HuH-7.5 (cell line): ENCODE measurements at regions not wholly inside any gene's neighbourhood (a gene's known extent, or its start where the extent isn't known, plus 50 kb on each side); places are given as distances from the start of the nearest gene placed in this dataset.
"Not testable (repeated sequence)": the region's sequence is repeated elsewhere in the genome, so short reads cannot be mapped to it uniquely, and the experiment has no call there.

ENCODE experiments used
- DNase-seq: peaks from one replicate; pipeline ENCODE4 v3.0.0; 2011; ENCODE audit warnings: low spot score

GRCh38 chr6:97347111-97347510 lies 64.1 kb upstream of the MMS22L start:
- DNase-seq, result no peak

DNA sequence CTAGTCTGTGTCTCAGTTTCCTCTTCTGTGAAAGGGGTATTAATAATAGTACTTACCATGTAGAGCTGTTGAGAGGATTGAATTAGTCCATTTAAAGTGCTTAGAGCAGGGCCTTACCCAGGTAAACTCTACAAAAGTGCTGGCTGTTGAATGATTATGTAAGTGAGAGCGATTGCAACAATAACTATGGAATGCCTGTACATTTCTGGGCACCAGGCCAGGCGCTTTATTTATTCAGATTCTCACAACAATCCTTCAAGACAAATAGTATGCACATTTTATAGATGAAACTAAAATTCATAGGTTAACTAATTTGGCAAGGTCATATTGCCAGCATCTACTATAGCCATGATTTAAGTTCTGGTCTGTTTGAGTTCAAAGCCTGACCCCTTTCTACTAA lies 78.3 kb upstream of the MMS22L start:
- no peak for DNase-seq

DNA sequence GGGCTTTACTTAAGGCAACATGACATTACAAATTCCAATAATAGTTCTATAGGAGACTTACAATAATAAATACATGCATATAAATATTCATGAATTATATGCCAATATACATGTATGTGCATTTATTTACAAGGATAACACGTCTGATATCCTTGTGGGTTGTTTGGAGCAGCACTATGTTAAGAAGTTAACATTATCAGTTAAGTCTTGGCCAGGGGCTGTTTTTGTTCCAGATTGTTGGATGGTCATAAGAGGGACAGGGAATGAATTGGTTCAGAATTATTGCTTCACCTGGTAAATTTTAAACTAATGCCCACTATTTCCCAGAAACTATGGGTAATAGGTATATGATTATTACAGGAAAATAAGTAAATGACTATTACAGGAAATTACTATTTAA lies 81.3 kb upstream of the MMS22L start:
- no peak for DNase-seq

- DNase-seq, result not testable (repeated sequence)
Measured at GRCh38 chr6:97382071-97382470, 99.1 kb upstream of the MMS22L start.

DNA sequence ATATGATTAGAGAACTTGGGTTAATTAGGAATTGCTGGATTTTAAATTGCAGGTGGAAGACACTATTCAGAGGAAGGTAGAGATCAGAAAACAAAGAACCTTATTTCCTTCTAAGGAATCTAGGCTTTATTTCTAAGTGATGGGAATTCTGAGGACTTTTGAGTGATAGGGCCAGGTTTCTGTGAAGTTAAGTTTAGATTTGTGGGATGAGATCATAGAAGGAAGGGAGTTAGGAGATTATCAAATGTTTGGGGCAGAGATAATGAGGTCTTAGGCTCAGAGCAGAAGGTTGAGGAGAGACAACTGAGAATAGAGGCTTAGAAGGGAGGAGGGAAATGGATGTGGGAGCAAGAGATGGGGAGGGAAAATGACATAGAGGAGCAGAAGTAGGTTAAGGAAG lies 109.7 kb upstream of the MMS22L start:
- no peak for DNase-seq

- peak; percentile 19 for DNase-seq
Measured at GRCh38 chr6:97394160-97394748, 111.2 kb upstream of the MMS22L start.

DNA sequence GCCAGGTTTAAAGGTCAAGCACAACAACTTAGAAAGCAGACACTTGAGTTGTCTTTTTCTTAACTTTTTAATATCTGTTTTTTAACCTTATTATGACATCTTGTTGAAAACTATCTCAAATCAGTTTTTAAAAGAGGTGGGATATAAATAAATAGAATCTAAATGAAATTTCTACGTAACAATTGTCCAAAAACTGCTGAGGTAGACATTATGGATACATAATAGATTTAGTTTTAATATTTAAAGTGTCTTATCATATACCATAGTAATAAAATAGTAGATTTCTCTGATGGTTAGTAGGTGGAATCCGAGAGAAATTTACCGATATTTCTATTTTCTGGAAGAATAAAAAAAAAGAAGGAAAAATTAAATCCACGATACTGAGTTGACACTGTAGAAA lies 113.9 kb upstream of the MMS22L start:
- no peak for DNase-seq

GRCh38 chr6:97399208-97399607 lies 116.2 kb upstream of the MMS22L start:
- DNase-seq, result no peak

GRCh38 chr6:97401533-97401932 lies 118.5 kb upstream of the MMS22L start:
- no peak for DNase-seq

DNA sequence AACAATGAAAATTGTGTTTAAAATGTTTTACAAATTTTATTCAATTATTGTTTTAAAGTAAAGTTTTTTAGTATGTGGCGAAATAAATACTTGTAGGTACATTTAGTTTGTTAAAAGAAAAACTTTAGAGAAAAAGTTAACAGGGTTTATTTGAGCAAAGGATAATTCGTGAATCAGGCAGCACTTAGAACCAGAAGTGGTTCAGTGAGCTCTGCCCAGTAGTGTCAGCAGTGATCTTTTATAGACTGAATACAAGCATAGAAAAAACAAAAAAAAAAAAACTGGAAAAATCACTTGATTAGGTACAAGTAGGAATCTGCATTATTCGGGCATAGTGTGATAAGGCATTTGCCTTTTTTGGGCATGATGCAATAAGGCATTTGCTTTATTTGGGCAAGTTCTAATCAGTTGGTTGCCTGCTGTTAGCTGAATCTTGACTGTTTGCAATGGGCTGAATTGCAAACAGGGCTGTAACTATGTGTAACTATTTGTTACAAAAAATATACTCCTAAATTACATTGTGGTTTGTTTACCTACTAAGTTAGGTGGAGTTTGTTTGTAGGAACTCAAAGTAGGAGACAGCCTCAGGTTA lies 122.9 kb upstream of the MMS22L start:
- no peak for DNase-seq

DNA sequence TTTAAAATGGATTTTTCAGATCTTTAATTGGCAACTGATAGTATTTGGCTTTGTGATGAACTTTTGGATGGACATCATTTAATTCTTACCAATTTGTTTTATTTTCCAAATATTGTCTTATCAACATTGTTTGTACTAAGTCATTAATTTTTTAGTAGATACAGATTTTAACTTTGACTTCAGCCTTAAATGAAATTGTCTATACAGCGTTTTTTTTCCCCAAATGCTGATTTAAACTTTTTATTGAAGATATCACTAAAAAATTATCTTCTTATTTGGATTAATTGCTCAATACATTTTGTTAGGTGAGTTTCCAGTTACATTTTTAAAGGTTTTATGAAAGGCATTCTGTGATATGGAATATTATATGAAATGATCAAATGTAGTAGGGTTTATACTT lies 123.6 kb upstream of the MMS22L start:
- no peak for DNase-seq

DNA sequence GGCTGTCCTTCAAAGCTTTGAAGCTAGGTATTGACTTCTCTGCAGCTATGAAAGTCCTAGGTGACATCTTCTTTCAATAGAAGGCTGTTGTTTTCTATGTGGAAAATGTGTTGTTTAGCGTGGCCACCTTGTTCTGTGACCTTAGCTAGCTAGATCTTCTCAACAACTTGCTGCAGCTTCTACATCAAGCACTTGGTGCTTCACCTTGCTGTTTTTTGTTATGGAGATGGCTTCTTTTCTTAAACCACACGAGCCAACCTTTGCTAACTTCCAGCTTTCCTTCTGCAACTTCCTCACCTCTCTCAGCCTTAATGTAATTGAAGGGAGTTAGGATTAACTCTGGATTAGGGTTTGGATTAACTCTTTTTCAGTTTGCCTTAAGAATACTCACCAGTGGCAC lies 128.6 kb upstream of the MMS22L start:
- DNase-seq, result no peak

DNA sequence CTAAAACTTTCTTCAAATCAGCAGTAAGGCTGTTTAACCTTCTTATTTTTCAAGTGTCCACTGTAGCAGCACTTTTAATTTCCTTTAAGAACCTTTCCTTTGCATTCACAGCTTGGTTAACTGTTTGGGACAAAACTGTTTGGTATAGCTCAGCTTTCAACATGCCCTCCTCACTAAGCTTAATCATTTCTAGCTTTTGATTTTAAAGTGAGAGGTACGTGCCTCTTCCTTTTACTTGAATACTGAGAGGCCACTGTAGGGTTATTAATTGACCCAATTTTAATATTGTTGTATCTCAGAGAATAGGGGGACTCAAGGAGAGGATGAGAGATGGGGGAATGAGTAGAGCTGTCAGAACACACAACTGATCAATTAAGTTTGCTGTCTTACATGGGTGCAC lies 129.5 kb upstream of the MMS22L start:
- DNase-seq, result no peak

GRCh38 chr6:97422171-97422570 lies 139.2 kb upstream of the MMS22L start:
- no peak for DNase-seq

GRCh38 chr6:97423190-97423589 lies 140.2 kb upstream of the MMS22L start:
- DNase-seq, result no peak

- no peak for DNase-seq
Measured at GRCh38 chr6:97427648-97428047, 144.6 kb upstream of the MMS22L start.

DNA sequence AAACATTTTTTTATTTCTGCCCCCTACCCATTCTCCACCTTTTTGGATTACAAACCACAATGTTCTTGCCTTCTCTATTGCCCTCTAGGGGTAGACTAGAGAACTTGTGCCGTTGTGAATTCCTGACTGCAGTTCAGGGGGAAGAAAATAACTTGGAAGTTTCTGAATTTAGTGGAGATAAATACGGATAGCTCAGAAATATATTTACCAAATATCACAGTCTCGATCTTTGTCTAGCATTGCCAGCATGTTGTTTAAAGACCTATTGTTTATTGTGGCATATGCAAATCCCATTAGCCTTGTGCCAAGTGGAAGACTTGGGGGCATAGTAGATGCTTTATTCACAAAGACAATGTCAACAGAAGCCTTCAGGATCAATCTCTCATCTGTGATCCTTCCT lies 154.1 kb upstream of the MMS22L start:
- DNase-seq, result peak; percentile 8

DNA sequence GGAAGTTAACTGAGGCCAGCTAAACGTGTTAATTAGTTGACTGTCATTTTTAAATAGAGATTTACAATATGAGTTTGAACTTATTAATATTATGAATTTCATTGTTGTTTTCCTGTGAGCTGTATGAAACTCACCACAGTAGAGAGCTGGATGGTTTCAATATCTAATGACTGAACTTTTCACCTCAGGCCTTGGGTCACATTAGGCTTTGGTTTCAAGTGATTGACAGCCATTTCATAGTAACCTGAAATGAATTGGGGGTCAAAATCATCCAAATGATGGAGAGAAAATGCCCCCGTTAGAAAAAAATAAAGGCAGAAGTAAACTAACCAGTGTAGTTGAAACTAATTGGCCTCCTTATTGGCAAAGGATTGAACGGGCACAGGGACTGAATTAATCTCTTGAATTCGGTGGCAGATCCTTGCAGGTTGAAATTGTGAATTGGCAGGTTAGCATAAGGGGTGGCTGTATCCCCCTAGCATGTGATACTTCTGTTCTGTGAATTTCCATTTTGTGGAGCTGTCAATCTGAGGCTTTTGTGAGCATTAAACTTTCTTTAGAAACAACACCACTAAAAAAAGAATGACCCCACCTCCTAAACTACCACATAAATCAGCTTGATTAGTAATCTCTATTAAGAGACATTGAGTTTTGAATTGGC lies 155.1 kb upstream of the MMS22L start:
- DNase-seq, result no peak

DNA sequence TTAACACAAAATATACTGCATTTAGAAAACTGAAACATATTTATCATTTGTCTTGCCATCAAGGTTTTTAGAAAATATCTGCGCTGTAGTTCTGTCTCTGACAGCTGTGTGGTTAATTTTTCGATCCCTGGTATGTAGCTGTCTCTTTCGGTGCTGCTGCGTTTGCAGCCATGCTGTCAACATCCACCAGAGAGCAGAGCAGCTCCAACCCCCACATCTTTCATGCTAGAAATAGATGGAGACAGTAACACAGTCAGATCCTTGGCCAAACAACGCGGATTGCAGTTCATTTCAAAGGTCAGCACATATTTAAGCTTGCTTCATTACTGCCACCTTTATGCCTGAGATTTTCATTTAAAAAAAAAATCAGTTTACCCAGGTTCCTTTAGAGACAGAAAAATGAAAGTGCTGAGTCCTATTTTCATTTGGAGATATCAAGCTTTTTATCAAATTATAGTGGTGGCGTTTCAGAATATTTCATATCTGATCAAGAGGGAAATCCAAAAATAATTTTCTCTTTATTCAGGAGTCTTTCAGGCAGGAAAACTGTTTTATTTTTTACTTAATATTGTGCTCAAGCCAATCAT lies 157.7 kb upstream of the MMS22L start:
- peak; percentile 27 for DNase-seq

- no peak for DNase-seq
Measured at GRCh38 chr6:97443408-97444080, 160.5 kb upstream of the MMS22L start.

- no peak for DNase-seq
Measured at GRCh38 chr6:97445407-97445806, 162.4 kb upstream of the MMS22L start.

DNA sequence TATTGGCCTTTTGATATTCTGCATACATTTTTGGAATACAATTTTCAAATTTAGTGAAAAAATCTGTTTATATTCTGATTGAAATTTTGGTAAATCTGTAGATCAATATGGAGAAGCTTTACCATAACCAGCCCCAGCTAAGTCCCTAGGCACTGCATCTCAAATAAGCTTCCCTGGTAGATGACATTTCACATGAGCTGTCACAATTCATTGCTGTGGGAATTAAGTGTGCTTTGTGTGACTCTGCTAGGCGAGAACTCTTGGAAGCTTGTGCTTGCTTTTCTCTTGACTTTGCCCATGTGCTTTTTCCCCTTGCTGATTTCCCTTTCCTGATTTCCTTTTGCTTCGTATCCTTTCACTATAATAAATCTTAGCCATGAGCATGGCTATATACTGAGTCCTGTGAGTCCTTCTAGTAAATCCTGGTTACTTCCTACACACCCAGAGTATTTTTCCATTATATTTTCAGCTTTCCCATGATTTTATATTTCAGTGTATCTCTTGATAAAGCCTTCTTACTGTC lies 166.5 kb upstream of the MMS22L start:
- no peak for DNase-seq

DNA sequence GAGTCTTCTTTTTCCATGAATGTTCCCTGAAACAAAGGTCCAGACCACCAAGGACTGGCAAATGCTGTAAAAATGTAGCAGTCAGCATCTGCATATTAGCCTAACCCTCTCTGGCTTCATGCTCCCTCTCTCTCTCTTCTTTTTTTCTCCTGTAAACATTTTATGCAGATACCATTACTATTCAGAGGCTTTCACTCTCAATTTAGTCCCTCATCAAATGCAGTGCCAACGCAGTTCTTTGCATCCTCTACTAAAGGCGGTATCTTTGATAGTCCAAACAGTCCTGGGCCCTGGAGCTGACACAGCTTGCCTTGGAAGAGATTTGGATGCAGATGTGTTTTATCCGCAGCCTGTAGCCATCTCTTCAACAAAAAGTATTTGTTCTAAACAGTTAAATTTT lies 167.1 kb upstream of the MMS22L start:
- no peak for DNase-seq
